ENCODE measurements at regions not wholly inside any gene's neighbourhood (a gene's known extent, or its start where the extent isn't known, plus 50 kb on each side); places are given as distances from the start of the nearest gene placed in this dataset.
"Not testable (repeated sequence)": the region's sequence is repeated elsewhere in the genome, so short reads cannot be mapped to it uniquely, and the experiment has no call there.

- H3K4me1 ChIP-seq (ENCODE audit: control insufficient read depth, insufficient read depth, low read length), result no peaks in the 10 kb centered on the region
- H3K36me3 ChIP-seq (ENCODE audit: control insufficient read depth, insufficient read depth, low read length), result no peaks in the 10 kb centered on the region
- no peaks in the 10 kb centered on the region for H3K36me3 Mint-ChIP-seq
- no peak overlapping the region for H3K4me3 Mint-ChIP-seq
- H3K27ac Mint-ChIP-seq, result no peak overlapping the region
- WGBS (ENCODE audit: insufficient coverage), result 81% methylated on average over 4 of the region's 4 CpGs
- H3K27me3 Mint-ChIP-seq (ENCODE audit: low read depth in 2 of 2), result peaks cover 0 to 2% of the 10 kb centered on the region in 2 donors
- no peak for ATAC-seq
- H3K9me3 ChIP-seq (ENCODE audit: control insufficient read depth, insufficient read depth, low read length), result peaks cover 4% of the 10 kb centered on the region
- no peaks in the 10 kb centered on the region for H3K27me3 ChIP-seq (ENCODE audit: control insufficient read depth, insufficient read depth, low read length)
- H3K4me3 ChIP-seq (ENCODE audit: low read length), result no peak overlapping the region
- intact Hi-C loops (cut with micrococcal nuclease), result no loop called here
- peaks cover 0 to 10% of the 10 kb centered on the region in 2 donors for H3K9me3 Mint-ChIP-seq
- no peak for DNase-seq
- TF ChIP-seq CTCF (IDR thresholded peaks at IDR 0.05), result no peak
- H3K27ac ChIP-seq (ENCODE audit: low read length), result no peak overlapping the region
- peaks cover 4 to 6% of the 10 kb centered on the region in 2 donors for H3K4me1 Mint-ChIP-seq
Measured at GRCh38 chr14:104230946-104231345, 92.6 kb downstream of the KIF26A start.

- TF ChIP-seq CTCF (IDR thresholded peaks at IDR 0.05), result no peak
- 63% methylated on average over 4 of the region's 4 CpGs for WGBS (ENCODE audit: insufficient coverage)
- Mint-ChIP-seq H3K4me1 (peaks cover 4 to 6% of the 10 kb centered on the region in 2 donors), H3K36me3 (no peaks in the 10 kb centered on the region), H3K27ac (no peak overlapping the region), H3K4me3 (no peak overlapping the region), H3K27me3 (ENCODE audit: low read depth in 2 of 2) (peaks cover 0 to 3% of the 10 kb centered on the region in 2 donors), H3K9me3 (peaks cover 0 to 10% of the 10 kb centered on the region in 2 donors)
- Histone ChIP-seq H3K27ac (ENCODE audit: low read length) (no peak overlapping the region), H3K27me3 (ENCODE audit: control insufficient read depth, insufficient read depth, low read length) (no peaks in the 10 kb centered on the region), H3K9me3 (ENCODE audit: control insufficient read depth, insufficient read depth, low read length) (peaks cover 4% of the 10 kb centered on the region), H3K4me1 (ENCODE audit: control insufficient read depth, insufficient read depth, low read length) (no peaks in the 10 kb centered on the region), H3K36me3 (ENCODE audit: control insufficient read depth, insufficient read depth, low read length) (no peaks in the 10 kb centered on the region), H3K4me3 (ENCODE audit: low read length) (no peak overlapping the region)
- ATAC-seq (no peak), DNase-seq (no peak)
- intact Hi-C loops (cut with micrococcal nuclease), result no loop called here
Measured at GRCh38 chr14:104232070-104232484, 93.7 kb downstream of the KIF26A start.

DNA sequence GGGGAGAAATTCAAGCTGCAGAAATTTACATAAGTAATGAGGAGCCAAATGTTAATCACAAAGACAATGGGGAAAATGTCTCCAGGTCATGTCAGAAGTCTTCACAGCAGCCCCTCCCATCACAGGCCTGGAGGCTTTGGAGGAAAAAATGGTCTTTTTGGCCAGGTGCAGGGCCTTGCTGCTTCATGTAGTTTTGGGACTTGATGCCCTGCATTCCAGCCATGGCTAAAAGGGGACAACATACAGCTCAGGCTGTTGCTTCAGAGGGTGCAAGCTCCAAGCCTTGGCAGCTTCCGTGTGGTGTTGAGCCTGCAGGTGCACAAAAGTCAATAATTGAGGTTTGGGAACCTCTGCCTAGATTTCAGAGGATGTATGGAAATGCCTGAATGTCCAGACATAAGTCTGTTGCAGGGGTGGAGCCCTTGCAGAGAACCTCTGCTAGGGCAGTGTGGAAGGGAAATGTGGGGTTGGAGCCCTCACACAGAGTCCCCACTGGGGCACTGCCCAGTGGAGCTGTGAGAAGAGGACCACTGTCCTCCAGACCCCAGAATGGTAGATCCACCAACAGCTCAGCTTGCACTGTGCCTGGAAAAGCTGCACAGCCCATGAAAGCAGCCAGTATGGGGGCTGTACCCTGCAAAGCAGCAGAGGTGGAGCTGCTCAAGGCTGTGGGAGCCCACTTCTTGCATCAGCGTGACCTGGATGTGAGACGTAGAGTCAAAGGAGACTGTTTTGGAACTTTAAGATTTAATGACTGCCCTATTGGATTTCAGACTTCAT is 95.8 kb downstream of the KIF26A start:
- H3K27ac Mint-ChIP-seq; H3K4me3 ChIP-seq (ENCODE audit: low read length); H3K27ac ChIP-seq (ENCODE audit: low read length); H3K4me1 Mint-ChIP-seq; intact Hi-C loops (cut with micrococcal nuclease); DNase-seq; H3K9me3 ChIP-seq (ENCODE audit: control insufficient read depth, insufficient read depth, low read length); H3K4me1 ChIP-seq (ENCODE audit: control insufficient read depth, insufficient read depth, low read length); H3K27me3 ChIP-seq (ENCODE audit: control insufficient read depth, insufficient read depth, low read length); H3K36me3 ChIP-seq (ENCODE audit: control insufficient read depth, insufficient read depth, low read length); H3K4me3 Mint-ChIP-seq; H3K36me3 Mint-ChIP-seq; ATAC-seq: not testable (repeated sequence)
- WGBS (ENCODE audit: insufficient coverage), result 97% methylated on average over 3 of the region's 3 CpGs
- Mint-ChIP-seq H3K9me3 (peaks cover 0 to 10% of the 10 kb centered on the region in 2 donors), H3K27me3 (ENCODE audit: low read depth in 2 of 2) (peaks cover 0 to 11% of the 10 kb centered on the region in 2 donors)

DNA sequence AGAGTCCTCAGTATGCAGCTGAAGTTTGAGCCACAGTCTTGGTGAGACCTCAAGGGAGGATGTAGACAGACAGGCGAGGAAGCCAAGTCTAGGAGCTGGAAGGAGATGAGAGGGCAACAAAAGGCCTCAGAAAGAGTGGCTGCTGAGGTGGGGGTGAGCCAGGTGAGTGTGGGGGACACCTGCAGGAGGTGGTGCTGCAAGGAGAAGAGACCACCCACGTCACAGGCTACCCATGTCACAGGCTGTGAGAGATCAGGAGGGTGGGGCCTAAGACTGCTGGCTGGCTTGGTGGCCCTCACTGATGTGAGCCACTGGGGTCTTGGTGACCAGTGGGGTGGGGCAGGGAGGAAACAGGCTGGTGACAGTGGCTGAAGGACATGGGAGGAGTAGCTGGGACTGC is 97.3 kb downstream of the KIF26A start:
- no peaks in the 10 kb centered on the region for H3K4me1 ChIP-seq (ENCODE audit: control insufficient read depth, insufficient read depth, low read length)
- Mint-ChIP-seq H3K4me3 (no peak overlapping the region), H3K27ac (no peak overlapping the region), H3K27me3 (ENCODE audit: low read depth in 2 of 2) (peaks cover 0 to 11% of the 10 kb centered on the region in 2 donors), H3K36me3 (no peaks in the 10 kb centered on the region), H3K9me3 (peaks cover 0 to 10% of the 10 kb centered on the region in 2 donors), H3K4me1 (peaks cover 0 to 5% of the 10 kb centered on the region in 2 donors)
- H3K36me3 ChIP-seq (ENCODE audit: control insufficient read depth, insufficient read depth, low read length), result no peaks in the 10 kb centered on the region
- intact Hi-C loops (cut with micrococcal nuclease), result no loop called here
- H3K9me3 ChIP-seq (ENCODE audit: control insufficient read depth, insufficient read depth, low read length), result peaks cover 10% of the 10 kb centered on the region
- DNase-seq, result no peak
- no peak for TF ChIP-seq CTCF (IDR thresholded peaks at IDR 0.05)
- H3K27me3 ChIP-seq (ENCODE audit: control insufficient read depth, insufficient read depth, low read length), result no peaks in the 10 kb centered on the region
- 54% methylated on average over 2 of the region's 2 CpGs for WGBS (ENCODE audit: insufficient coverage)
- no peak overlapping the region for H3K27ac ChIP-seq (ENCODE audit: low read length)
- no peak for ATAC-seq
- no peak overlapping the region for H3K4me3 ChIP-seq (ENCODE audit: low read length)
